ENCODE measurements at regions not wholly inside any gene's neighbourhood (a gene's known extent, or its start where the extent isn't known, plus 50 kb on each side); places are given as distances from the start of the nearest gene placed in this dataset.

DNA sequence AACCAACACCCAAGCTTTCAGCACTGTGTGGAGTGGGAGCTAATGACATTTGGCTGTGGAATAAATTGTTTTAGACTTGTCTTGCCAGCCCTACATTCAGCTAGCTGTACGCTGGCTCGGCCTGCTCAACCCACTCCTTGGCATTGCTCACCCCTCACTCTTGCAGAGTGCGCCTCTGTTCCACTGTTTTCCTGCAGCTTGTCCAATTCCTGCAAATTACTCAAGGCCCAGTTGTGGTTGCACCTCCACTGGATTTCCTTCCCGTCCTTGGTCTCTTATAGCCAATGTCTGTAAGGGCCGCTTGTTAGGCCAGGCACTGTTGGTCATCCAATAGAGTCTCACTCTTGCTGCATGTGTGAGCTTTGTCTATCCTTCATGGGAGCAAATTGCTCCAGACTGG is 55.5 kb upstream of the ADRA1D start:
- DNase-seq (ENCODE audit: low read depth, low spot score) (no peak), ATAC-seq (no peak)
- no peak overlapping the region for H3K4me3 ChIP-seq (replicated peaks in 1 of 2; ENCODE audit: low read depth in 1 of 2, low read length in 2 of 2)
- H3K4me1 ChIP-seq (ENCODE audit: control insufficient read depth in 1 of 2, insufficient read depth in 2 of 2, low read length in 2 of 2): no peaks in the 10 kb centered on the region
- TF ChIP-seq REST (IDR thresholded peaks at IDR 0.05; ENCODE audit: low read depth) (no peak), YY1 (IDR thresholded peaks at IDR 0.05; ENCODE audit: extremely low read depth, insufficient replicate concordance, low read depth, low read length) (no peak), JUND (IDR thresholded peaks at IDR 0.05) (no peak), FOSL1 (IDR thresholded peaks at IDR 0.05; ENCODE audit: low read depth) (no peak), TCF7L2 (IDR thresholded peaks at IDR 0.05; ENCODE audit: borderline replicate concordance, extremely low read depth, insufficient read depth, insufficient read length) (no peak), ELF1 (IDR thresholded peaks at IDR 0.05; ENCODE audit: borderline replicate concordance, low read depth) (no peak), ZFX (IDR thresholded peaks at IDR 0.05) (no peak), POLR2AphosphoS5 (IDR thresholded peaks at IDR 0.05; ENCODE audit: low read depth, low read length) (no peak), MAX (IDR thresholded peaks at IDR 0.05) (no peak), ZNF274 (IDR thresholded peaks at IDR 0.05; ENCODE audit: low read depth, low read length) (no peak), ATF3 (IDR thresholded peaks at IDR 0.05) (no peak), SRF (IDR thresholded peaks at IDR 0.05; ENCODE audit: low read depth) (no peak)
- RAD21 ChIA-PET (ENCODE audit: low non-redundant PET in 1 of 2, low total read pairs in 2 of 2, uncharacterized antibody in 2 of 2, unreplicated experiment in 2 of 2): no interaction called here
- no peaks in the 10 kb centered on the region for H3K9me3 ChIP-seq (ENCODE audit: control insufficient read depth in 1 of 2, insufficient read depth in 1 of 2, low read depth in 1 of 2, low read length in 2 of 2)
- H2AFZ ChIP-seq (ENCODE audit: low read depth, low read length, poor library complexity, severe bottlenecking): no peak overlapping the region
- intact Hi-C loops (cut with micrococcal nuclease): no loop called here
- no peaks in the 10 kb centered on the region for H4K20me1 ChIP-seq (ENCODE audit: insufficient read depth)
- CTCF ChIA-PET: no interaction called here
- POLR2A ChIA-PET: interaction anchor here (1.3 kb wide), 1 partner anchor 9 kb away, joined by 3 read pairs; no protein-coding TSS in a partner anchor
- H3K9ac ChIP-seq (ENCODE audit: low read length): no peak overlapping the region
- no peak overlapping the region for H3K27ac ChIP-seq (ENCODE audit: low read depth, low read length)
- no peaks in the 10 kb centered on the region for H3K27me3 ChIP-seq (ENCODE audit: insufficient read depth, low read length)
- H3K36me3 ChIP-seq (ENCODE audit: control insufficient read depth in 1 of 2, insufficient read depth in 2 of 2, low read length in 2 of 2): no peaks in the 10 kb centered on the region
- H3K9me2 ChIP-seq (ENCODE audit: insufficient read depth): no peaks in the 10 kb centered on the region
- BruUV-seq (replicated peaks): no TSS peak
- H3K79me2 ChIP-seq (ENCODE audit: insufficient read depth, low read length): no peaks in the 10 kb centered on the region
- H3K4me2 ChIP-seq (ENCODE audit: low read length): no peak overlapping the region
